ENCODE measurements at regions not wholly inside any gene's neighbourhood (a gene's known extent, or its start where the extent isn't known, plus 50 kb on each side); places are given as distances from the start of the nearest gene placed in this dataset.

DNA sequence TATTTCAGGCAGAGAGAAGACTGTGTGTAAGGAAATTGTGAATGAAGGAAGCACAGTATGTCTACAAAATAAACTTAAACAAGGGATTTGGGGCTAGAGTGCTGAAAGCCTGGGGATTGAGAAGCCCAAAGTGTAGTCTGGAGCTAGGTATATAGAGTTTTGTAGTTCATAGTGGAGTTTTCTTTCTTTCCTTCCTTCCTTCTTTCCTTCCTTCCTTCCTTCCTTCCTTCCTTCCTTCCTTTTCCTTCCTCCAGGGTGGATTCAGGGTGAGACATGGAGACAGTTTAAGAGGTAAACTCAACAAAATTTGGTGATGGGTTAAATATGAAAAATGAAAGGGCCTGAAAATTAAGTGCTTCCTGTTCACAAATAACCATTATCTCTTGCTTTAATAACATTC, 757.8 kb upstream of the CXADR start:
- no peak for DNase-seq (ENCODE audit: low read depth)
- TF ChIP-seq, protein P1, sequence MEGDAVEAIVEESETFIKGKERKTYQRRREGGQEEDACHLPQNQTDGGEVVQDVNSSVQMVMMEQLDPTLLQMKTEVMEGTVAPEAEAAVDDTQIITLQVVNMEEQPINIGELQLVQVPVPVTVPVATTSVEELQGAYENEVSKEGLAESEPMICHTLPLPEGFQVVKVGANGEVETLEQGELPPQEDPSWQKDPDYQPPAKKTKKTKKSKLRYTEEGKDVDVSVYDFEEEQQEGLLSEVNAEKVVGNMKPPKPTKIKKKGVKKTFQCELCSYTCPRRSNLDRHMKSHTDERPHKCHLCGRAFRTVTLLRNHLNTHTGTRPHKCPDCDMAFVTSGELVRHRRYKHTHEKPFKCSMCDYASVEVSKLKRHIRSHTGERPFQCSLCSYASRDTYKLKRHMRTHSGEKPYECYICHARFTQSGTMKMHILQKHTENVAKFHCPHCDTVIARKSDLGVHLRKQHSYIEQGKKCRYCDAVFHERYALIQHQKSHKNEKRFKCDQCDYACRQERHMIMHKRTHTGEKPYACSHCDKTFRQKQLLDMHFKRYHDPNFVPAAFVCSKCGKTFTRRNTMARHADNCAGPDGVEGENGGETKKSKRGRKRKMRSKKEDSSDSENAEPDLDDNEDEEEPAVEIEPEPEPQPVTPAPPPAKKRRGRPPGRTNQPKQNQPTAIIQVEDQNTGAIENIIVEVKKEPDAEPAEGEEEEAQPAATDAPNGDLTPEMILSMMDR (conservative IDR thresholded peaks at IDR 0.05; ENCODE audit: control insufficient read depth, insufficient read depth, low read depth, low read length), result no peak
- no peak overlapping the region for H3K4me3 ChIP-seq (ENCODE audit: control insufficient read depth, low read depth, low read length)

DNA sequence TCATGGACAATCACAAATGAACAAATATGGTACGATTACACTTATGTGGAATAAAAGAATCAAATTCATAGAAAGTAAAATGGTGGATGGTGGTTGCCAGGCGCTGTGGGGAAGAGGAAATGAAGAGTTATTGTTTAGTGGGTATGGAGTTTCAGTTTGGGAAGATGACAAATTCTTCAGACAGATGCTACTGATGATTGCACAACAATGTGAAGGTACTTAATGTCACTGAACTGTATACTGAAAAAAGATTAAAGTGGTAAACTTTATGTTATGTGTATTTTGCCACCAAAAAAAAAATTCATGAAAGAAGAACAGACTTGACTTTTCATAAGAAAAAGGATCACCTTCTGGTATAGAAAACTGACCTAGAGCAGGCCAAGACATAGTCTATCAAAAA, 745.6 kb upstream of the CXADR start:
- no peak overlapping the region for H3K4me3 ChIP-seq (ENCODE audit: control insufficient read depth, low read depth, low read length)
- no peak for DNase-seq (ENCODE audit: low read depth)
- TF ChIP-seq, protein P1 (conservative IDR thresholded peaks at IDR 0.05; ENCODE audit: control insufficient read depth, insufficient read depth, low read depth, low read length), result no peak

DNA sequence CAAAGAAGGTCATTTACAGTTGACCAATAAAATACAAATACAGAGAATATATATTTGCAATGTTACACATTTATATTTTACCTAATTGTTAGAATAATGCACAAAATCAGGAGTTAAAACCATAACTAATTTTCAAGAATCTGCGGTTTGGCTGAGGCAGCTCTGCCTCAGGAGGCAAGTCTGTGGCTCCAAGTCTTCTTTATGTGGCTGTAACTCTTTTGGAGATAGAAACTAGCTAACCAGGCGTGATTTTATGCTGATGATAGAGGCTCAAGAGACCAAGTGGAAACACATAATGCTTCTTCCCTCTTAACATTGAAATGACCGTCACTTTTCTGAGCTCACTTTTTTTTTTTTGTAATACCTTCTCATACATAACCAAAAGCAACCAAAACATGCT, 744.7 kb upstream of the CXADR start:
- DNase-seq (ENCODE audit: low read depth), result no peak
- TF ChIP-seq, protein P1 (conservative IDR thresholded peaks at IDR 0.05; ENCODE audit: control insufficient read depth, insufficient read depth, low read depth, low read length), result no peak
- no peak overlapping the region for H3K4me3 ChIP-seq (ENCODE audit: control insufficient read depth, low read depth, low read length)

DNA sequence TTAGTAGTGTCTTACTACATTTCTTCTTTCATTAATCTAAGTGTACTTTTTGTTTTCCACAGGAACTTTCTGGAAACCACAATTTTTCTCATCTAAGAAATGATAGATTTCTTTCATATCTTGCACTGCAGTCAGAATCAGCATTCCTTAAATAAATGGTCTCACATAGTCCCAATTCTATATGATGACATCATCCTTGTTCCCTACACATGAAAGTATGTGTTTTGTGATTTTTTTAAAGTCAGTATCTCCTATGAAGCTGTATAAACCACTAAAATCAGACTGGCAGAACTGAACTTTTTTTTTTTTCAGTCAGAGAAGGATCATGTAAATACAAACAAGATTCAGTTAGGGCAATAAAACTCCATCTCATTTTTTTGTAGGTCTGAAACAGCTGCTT, 742.6 kb upstream of the CXADR start:
- no peak for DNase-seq (ENCODE audit: low read depth)
- TF ChIP-seq, protein P1 (conservative IDR thresholded peaks at IDR 0.05; ENCODE audit: control insufficient read depth, insufficient read depth, low read depth, low read length), result no peak
- no peak overlapping the region for H3K4me3 ChIP-seq (ENCODE audit: control insufficient read depth, low read depth, low read length)

DNA sequence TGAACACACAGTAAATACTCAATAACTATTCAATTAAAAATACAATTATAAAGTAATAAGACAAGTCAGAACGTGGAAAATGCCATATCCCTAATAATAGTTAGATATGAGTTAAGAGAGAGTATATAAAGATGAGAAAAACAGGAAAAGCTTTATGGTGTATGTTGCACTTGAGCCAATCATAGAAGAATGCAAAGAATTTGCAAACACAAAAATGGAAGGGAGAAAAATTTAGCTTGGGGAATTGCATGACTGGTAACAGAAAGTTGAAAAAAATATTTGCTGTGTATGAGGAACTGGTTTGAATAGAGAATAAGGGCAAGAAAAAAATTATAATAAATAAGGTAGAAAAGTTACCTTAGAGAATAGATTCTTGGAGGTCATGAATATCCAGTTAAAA, 739.6 kb upstream of the CXADR start:
- TF ChIP-seq, protein P1 (conservative IDR thresholded peaks at IDR 0.05; ENCODE audit: control insufficient read depth, insufficient read depth, low read depth, low read length), result no peak
- H3K4me3 ChIP-seq (ENCODE audit: control insufficient read depth, low read depth, low read length), result no peak overlapping the region
- no peak for DNase-seq (ENCODE audit: low read depth)

DNA sequence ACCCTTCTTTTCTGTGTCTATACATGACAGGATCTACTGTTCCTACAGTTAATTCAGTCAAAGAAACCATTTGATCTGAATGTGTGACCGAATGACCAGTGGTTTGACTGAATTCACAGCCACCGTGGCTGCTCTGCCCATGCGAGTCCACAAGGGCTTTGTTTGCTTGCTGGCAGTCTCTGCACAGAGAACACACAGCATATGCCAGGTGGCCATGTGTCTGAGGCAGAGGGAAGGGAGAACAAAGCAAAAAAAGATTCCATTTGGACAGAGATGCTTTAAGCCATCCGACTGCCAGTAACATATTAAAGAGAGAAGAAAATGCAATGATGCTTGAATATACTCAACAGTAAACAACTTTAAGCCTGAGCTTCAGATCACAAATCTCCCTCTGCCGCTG, 737.8 kb upstream of the CXADR start:
- H3K4me3 ChIP-seq (ENCODE audit: control insufficient read depth, low read depth, low read length), result no peak overlapping the region
- TF ChIP-seq, protein P1 (conservative IDR thresholded peaks at IDR 0.05; ENCODE audit: control insufficient read depth, insufficient read depth, low read depth, low read length), result no peak
- DNase-seq (ENCODE audit: low read depth), result no peak

DNA sequence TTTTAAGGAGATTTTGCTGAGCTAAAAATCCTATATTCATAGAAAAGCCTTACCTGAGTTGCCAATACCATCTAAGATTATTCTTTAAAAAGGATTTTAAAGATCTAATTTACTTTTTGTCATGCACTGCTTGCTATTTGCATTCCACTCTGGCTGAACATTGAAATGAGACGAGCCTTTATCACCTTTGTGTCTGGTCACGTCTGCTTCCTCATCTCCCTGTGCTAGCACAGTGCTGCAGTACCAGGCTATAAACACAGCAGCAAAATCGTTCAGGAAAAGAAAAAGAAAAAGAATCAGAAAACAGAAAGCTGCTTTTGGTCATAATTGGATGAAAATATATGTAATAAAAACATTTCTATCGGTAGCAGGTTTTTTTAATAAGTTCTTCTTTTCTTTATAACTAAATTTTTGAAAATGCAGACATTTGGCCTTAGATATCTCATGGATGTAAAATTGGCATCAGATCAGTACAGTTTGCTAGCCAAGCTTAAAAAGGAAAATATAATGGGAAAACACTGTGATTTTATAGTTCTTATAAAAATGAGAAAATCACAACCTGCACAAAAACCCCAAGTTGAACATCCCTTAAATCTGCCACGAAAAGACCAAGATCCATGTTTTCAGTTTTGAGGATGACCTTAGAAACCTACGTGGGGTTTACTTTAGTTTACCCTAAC, 735.7 kb upstream of the CXADR start:
- no peak overlapping the region for H3K4me3 ChIP-seq (ENCODE audit: control insufficient read depth, low read depth, low read length)
- TF ChIP-seq, protein P1 (conservative IDR thresholded peaks at IDR 0.05; ENCODE audit: control insufficient read depth, insufficient read depth, low read depth, low read length), result no peak
- DNase-seq (ENCODE audit: low read depth), result no peak

Measured in fibroblast of mammary gland (primary cell).